Esophagus squamous epithelium (tissue), 5 donors: ENCODE measurements at regions not wholly inside any gene's neighbourhood (a gene's known extent, or its start where the extent isn't known, plus 50 kb on each side); places are given as distances from the start of the nearest gene placed in this dataset.
"Not testable (repeated sequence)": the region's sequence is repeated elsewhere in the genome, so short reads cannot be mapped to it uniquely, and the experiment has no call there.

Experiments used
- DNase-seq: peaks from one replicate; lab custom pipeline; 2025; lab: John Stamatoyannopoulos, UW
- H3K27ac ChIP-seq, 4 donors: fragments of 200-600 bp; sonication (generic); one replicate each; pipeline ENCODE4 v1.5.1; 2016 to 2019; ENCODE audit warnings: mild to moderate bottlenecking in 1 of 4
- H3K27me3 ChIP-seq, 4 donors: fragments of 200-600 bp; sonication (generic); 1 replicate in 3 of 4; 2 replicates in 1 of 4; pipeline versions ENCODE4 v1.5.1 to v1.6.0; 2017 to 2021; ENCODE audit warnings: antibody characterized with exemption in 1 of 4
- H3K36me3 ChIP-seq, 3 donors: fragments of 200-600 bp; sonication (generic); one replicate each; pipeline ENCODE4 v1.5.1; 2016 to 2019
- H3K4me1 ChIP-seq, 3 donors: fragments of 200-600 bp; sonication (generic); one replicate each; pipeline ENCODE4 v1.5.1; 2017 to 2019
- H3K4me3 ChIP-seq, 4 donors: fragments of 200-600 bp; sonication (generic); 1 replicate in 3 of 4; 2 replicates in 1 of 4; pipeline ENCODE4 v1.5.1; 2016 to 2019; ENCODE audit warnings: mild to moderate bottlenecking in 2 of 4, moderate library complexity in 1 of 4
- H3K9me3 ChIP-seq, 3 donors: fragments of 200-600 bp; sonication (generic); one replicate each; pipeline ENCODE4 v1.5.1; 2016 to 2019
- CTCF ChIP-seq, 6 experiments: fragments of 450-650 bp in 4 of 6; fragments of 200-600 bp in 2 of 6; sonication (generic) in 2 of 6; IDR thresholded peaks; one replicate each; pipeline ENCODE4 v1.5.1; 2016 to 2019; ENCODE audit warnings: antibody characterized with exemption in 6 of 6, mild to moderate bottlenecking in 4 of 6, moderate library complexity in 4 of 6
- POLR2A ChIP-seq, 4 donors: fragments of 450-650 bp; IDR thresholded peaks; one replicate each; pipeline ENCODE4 v1.6.1; 2017; ENCODE audit warnings: antibody characterized with exemption in 4 of 4, mild to moderate bottlenecking in 4 of 4, moderate library complexity in 3 of 4
- WGBS, 2 donors: methylation state at CpG; one replicate each; pipeline ENCODE4 v1.1.5; 2018; 5-methylcytosine and 5-hydroxymethylcytosine counted together
- intact Hi-C: fragments of 100-400 bp; cut with DNase I; formaldehyde crosslinking; loops from one replicate; pipeline ENCODE4 v1.15.0; 2022
- donor health status: DM: yes; HTN: yes; CAD: no.

GRCh38 chr1:221965891-221966290 is 224.0 kb upstream of the DUSP10 start:
- WGBS, 2 donors = 78 to 80% methylated on average over 6 of the region's 6 CpGs
- DNase-seq = not testable (repeated sequence)

GRCh38 chr1:221965252-221965651 is 223.4 kb upstream of the DUSP10 start:
- WGBS, 2 donors = 75 to 79% methylated on average over 3 of the region's 3 CpGs
- TF ChIP-seq CTCF (IDR thresholded peaks at IDR 0.05) = no peak
- no peak for TF ChIP-seq POLR2A (IDR thresholded peaks at IDR 0.05)

More at GRCh38 chr1:221965891-221966290, 224.0 kb upstream of the DUSP10 start:
- H3K27ac ChIP-seq, H3K4me1 ChIP-seq, H3K36me3 ChIP-seq, H3K4me3 ChIP-seq, intact Hi-C loops, H3K9me3 ChIP-seq, H3K27me3 ChIP-seq: not testable (repeated sequence)

GRCh38 chr1:221963742-221964141 is 221.9 kb upstream of the DUSP10 start:
- Histone ChIP-seq H3K4me1 (peaks cover 0 to 10% (median 0%) of the 10 kb centered on the region in 3 donors), H3K27me3 (no peaks in the 10 kb centered on the region), H3K36me3 (no peaks in the 10 kb centered on the region), H3K27ac (no peak overlapping the region), H3K4me3 (no peak overlapping the region), H3K9me3 (no peaks in the 10 kb centered on the region)
- 77 to 79% methylated on average over 1 of the region's 1 CpG for WGBS, 2 donors
- intact Hi-C loops = no loop called here
- TF ChIP-seq POLR2A (IDR thresholded peaks at IDR 0.05) = no peak
- TF ChIP-seq CTCF (IDR thresholded peaks at IDR 0.05) = no peak
- DNase-seq = no peak

More at GRCh38 chr1:221965252-221965651, 223.4 kb upstream of the DUSP10 start:
- peaks cover 0 to 10% (median 0%) of the 10 kb centered on the region in 3 donors for H3K4me1 ChIP-seq
- no peak overlapping the region for H3K4me3 ChIP-seq
- H3K36me3 ChIP-seq = no peaks in the 10 kb centered on the region
- H3K27ac ChIP-seq = no peak overlapping the region
- intact Hi-C loops = no loop called here
- DNase-seq = no peak
- H3K9me3 ChIP-seq = no peaks in the 10 kb centered on the region
- H3K27me3 ChIP-seq = no peaks in the 10 kb centered on the region

- Histone ChIP-seq H3K4me3 (no peak overlapping the region), H3K27ac (peak overlapping the region in 1 of 4 donors; percentile 22), H3K9me3 (no peaks in the 10 kb centered on the region), H3K27me3 (no peaks in the 10 kb centered on the region), H3K4me1 (peaks cover 0 to 10% (median 0%) of the 10 kb centered on the region in 3 donors), H3K36me3 (no peaks in the 10 kb centered on the region)
- intact Hi-C loops = no loop called here
- TF ChIP-seq POLR2A (IDR thresholded peaks at IDR 0.05) (no peak), CTCF (IDR thresholded peaks at IDR 0.05) (no peak)
- no peak for DNase-seq
- WGBS, 2 donors = 84 to 87% methylated on average over 4 of the region's 4 CpGs
Observed at GRCh38 chr1:221962385-221962784, 220.5 kb upstream of the DUSP10 start.

- no peak overlapping the region for H3K4me3 ChIP-seq
- peaks cover 0 to 10% (median 0%) of the 10 kb centered on the region in 3 donors for H3K4me1 ChIP-seq
- no peaks in the 10 kb centered on the region for H3K27me3 ChIP-seq
- no peaks in the 10 kb centered on the region for H3K36me3 ChIP-seq
- intact Hi-C loops = no loop called here
- no peak for DNase-seq
- peak overlapping the region in 2 of 4 donors; percentile 22 to 36 for H3K27ac ChIP-seq
- TF ChIP-seq CTCF (IDR thresholded peaks at IDR 0.05) (no peak), POLR2A (IDR thresholded peaks at IDR 0.05) (no peak)
- H3K9me3 ChIP-seq = no peaks in the 10 kb centered on the region
- WGBS, 2 donors = 60 to 65% methylated on average over 5 of the region's 5 CpGs
Observed at GRCh38 chr1:221961532-221962292, 219.8 kb upstream of the DUSP10 start.

- WGBS, 2 donors = 37 to 43% methylated on average over 2 of the region's 2 CpGs
Observed at GRCh38 chr1:221958161-221958562, 216.3 kb upstream of the DUSP10 start.

GRCh38 chr1:221957350-221957749 is 215.5 kb upstream of the DUSP10 start:
- DNase-seq, H3K9me3 ChIP-seq, H3K4me1 ChIP-seq, intact Hi-C loops, H3K4me3 ChIP-seq, H3K27me3 ChIP-seq, H3K36me3 ChIP-seq: not testable (repeated sequence)
- peak overlapping the region in 1 of 4 donors; percentile 37 for H3K27ac ChIP-seq
- 88 to 100% methylated on average over 3 of the region's 3 CpGs for WGBS, 2 donors

More at GRCh38 chr1:221958161-221958562, 216.3 kb upstream of the DUSP10 start:
- H3K36me3 ChIP-seq, H3K9me3 ChIP-seq, intact Hi-C loops, H3K27me3 ChIP-seq, H3K4me3 ChIP-seq, H3K4me1 ChIP-seq, DNase-seq: not testable (repeated sequence)
- peak overlapping the region in 1 of 4 donors; percentile 37 for H3K27ac ChIP-seq
